B cell (primary cell): ENCODE measurements at regions not wholly inside any gene's neighbourhood (a gene's known extent, or its start where the extent isn't known, plus 50 kb on each side); places are given as distances from the start of the nearest gene placed in this dataset.

Experiments
- ATAC-seq: fragments of 200-7000 bp; cut with Tn5 transposase; one replicate; pipeline ENCODE4 v1.10.0; 2021; ENCODE audit warnings: low read depth, mild to moderate bottlenecking, moderate number of reproducible peaks, moderate library complexity
- CTCF ChIA-PET: fragments of 350-600 bp; sonication (Branson Sonifier 250); formaldehyde crosslinking; loops from one replicate; lab custom pipeline; 2021; ENCODE audit warnings: antibody characterized with exemption, inconsistent platforms; lab: Charles Lee
- POLR2A ChIA-PET: fragments of 350-600 bp; sonication (Branson Sonifier 250); formaldehyde crosslinking; loops from one replicate; lab custom pipeline; 2021; ENCODE audit warnings: antibody characterized with exemption; lab: Charles Lee
- DNase-seq: peaks from one replicate; pipeline ENCODE4 v3.0.0; 2013
- H2AFZ ChIP-seq: 2 replicates; pipeline ENCODE4 v1.6.1; 2012; ENCODE audit warnings: mild to moderate bottlenecking, low read depth, low read length; ENCODE audit not compliant: insufficient read depth, poor library complexity, severe bottlenecking
- H3K27ac ChIP-seq, 2 donors: 1 replicate in 1 of 2; 2 replicates in 1 of 2; pipeline ENCODE4 v1.5.1; 2012 to 2013; ENCODE audit warnings: low read length in 2 of 2, mild to moderate bottlenecking in 2 of 2, moderate library complexity in 1 of 2
- H3K27me3 ChIP-seq, 4 experiments: fragments of 200-600 bp in 1 of 4; sonication (generic) in 1 of 4; replicated peaks in 1 of 4; 1 replicate in 2 of 4; 2 replicates in 2 of 4; pipeline versions ENCODE4 v1.6.1 to v1.7.0; 2013 to 2016; ENCODE audit warnings: low read length in 3 of 4, mild to moderate bottlenecking in 2 of 4, mixed read lengths in 1 of 4, moderate library complexity in 1 of 4; ENCODE audit not compliant: insufficient read depth in 4 of 4, control insufficient read depth in 3 of 4; ENCODE audit errors: control extremely low read depth in 1 of 4
- H3K36me3 ChIP-seq, 2 experiments: replicated peaks in 1 of 2; 1 replicate in 1 of 2; 2 replicates in 1 of 2; pipeline versions ENCODE4 v1.6.1 to v1.7.1; 2013; ENCODE audit warnings: low read length in 1 of 2; ENCODE audit not compliant: insufficient read depth in 2 of 2, control insufficient read depth in 1 of 2; ENCODE audit errors: control extremely low read depth in 1 of 2, extremely low read depth in 1 of 2
- H3K4me1 ChIP-seq, 2 donors: fragments of 200-600 bp in 1 of 2; sonication (generic) in 1 of 2; 1 replicate in 1 of 2; 2 replicates in 1 of 2; pipeline versions ENCODE4 v1.5.1 to v1.6.1; 2013 to 2017; ENCODE audit warnings: low read length in 2 of 2; ENCODE audit not compliant: control insufficient read depth in 2 of 2, insufficient read depth in 2 of 2
- H3K4me2 ChIP-seq: replicated peaks from 2 replicates; pipeline ENCODE3; 2012; ENCODE audit warnings: mild to moderate bottlenecking, low read depth, low read length; ENCODE audit not compliant: poor library complexity, severe bottlenecking
- H3K4me3 ChIP-seq, 5 experiments: fragments of 200-600 bp in 1 of 5; sonication (generic) in 1 of 5; 1 replicate in 3 of 5; 2 replicates in 2 of 5; pipeline versions ENCODE4 v1.5.1 to v1.7.0; 2011 to 2016; ENCODE audit warnings: low read length in 4 of 5, mild to moderate bottlenecking in 4 of 5, low read depth in 2 of 5, control low read depth in 1 of 5, moderate library complexity in 1 of 5; ENCODE audit not compliant: insufficient read depth in 1 of 5; ENCODE audit errors: control extremely low read depth in 1 of 5, extremely low read depth in 1 of 5
- H3K79me2 ChIP-seq: fragments of 200-600 bp; sonication (generic); one replicate; pipeline ENCODE4 v1.6.0; 2016; ENCODE audit warnings: low read length; ENCODE audit not compliant: control insufficient read depth, insufficient read depth
- H3K9ac ChIP-seq: fragments of 200-600 bp; sonication (generic); 2 replicates; pipeline ENCODE4 v1.6.1; 2017; ENCODE audit warnings: mild to moderate bottlenecking, low read length, moderate library complexity
- H3K9me3 ChIP-seq, 3 donors: one replicate each; pipeline versions ENCODE4 v1.6.1 to v1.7.1; 2013; ENCODE audit warnings: low read length in 2 of 3; ENCODE audit not compliant: control insufficient read depth in 2 of 3, insufficient read depth in 1 of 3; ENCODE audit errors: control extremely low read depth in 1 of 3
- H4K20me1 ChIP-seq: 2 replicates; pipeline ENCODE4 v1.6.0; 2012; ENCODE audit warnings: mild to moderate bottlenecking, low read length; ENCODE audit not compliant: insufficient read depth, control insufficient read depth, poor library complexity, severe bottlenecking
- H3K27ac Mint-ChIP-seq: one replicate; pipeline ENCODE4 v1.8.0; 2021; ENCODE audit warnings: mixed read lengths
- H3K27me3 Mint-ChIP-seq: one replicate; pipeline ENCODE4 v1.8.0; 2021; ENCODE audit warnings: mixed read lengths
- H3K4me1 Mint-ChIP-seq: one replicate; pipeline ENCODE4 v1.8.0; 2021; ENCODE audit warnings: mixed read lengths
- H3K4me3 Mint-ChIP-seq: one replicate; pipeline ENCODE4 v1.8.0; 2021; ENCODE audit warnings: mixed read lengths
- H3K9me3 Mint-ChIP-seq: one replicate; pipeline ENCODE4 v1.8.0; 2022; ENCODE audit warnings: mixed read lengths; ENCODE audit not compliant: insufficient read depth
- EZH2 ChIP-seq: IDR thresholded peaks from 2 replicates; pipeline ENCODE4 v1.6.1; 2012; ENCODE audit warnings: borderline replicate concordance, low read depth, mild to moderate bottlenecking, moderate library complexity, low read length; ENCODE audit not compliant: insufficient read depth, poor library complexity, severe bottlenecking
- WGBS: methylation state at CpG from one replicate; pipeline ENCODE4 v1.1.5; 2013; ENCODE audit warnings: missing lambda C conversion rate; ENCODE audit not compliant: insufficient coverage; 5-methylcytosine and 5-hydroxymethylcytosine counted together
- intact Hi-C: fragments of 100-400 bp; cut with micrococcal nuclease; formaldehyde crosslinking; loops from one replicate; pipeline ENCODE4 v1.10.0; 2022
- TF ChIP-seq, protein P1 (sequence below): fragments of 200-600 bp; IDR thresholded peaks from one replicate; pipeline ENCODE4 v1.8.0; 2022; ENCODE audit warnings: antibody characterized with exemption, mild to moderate bottlenecking

DNA sequence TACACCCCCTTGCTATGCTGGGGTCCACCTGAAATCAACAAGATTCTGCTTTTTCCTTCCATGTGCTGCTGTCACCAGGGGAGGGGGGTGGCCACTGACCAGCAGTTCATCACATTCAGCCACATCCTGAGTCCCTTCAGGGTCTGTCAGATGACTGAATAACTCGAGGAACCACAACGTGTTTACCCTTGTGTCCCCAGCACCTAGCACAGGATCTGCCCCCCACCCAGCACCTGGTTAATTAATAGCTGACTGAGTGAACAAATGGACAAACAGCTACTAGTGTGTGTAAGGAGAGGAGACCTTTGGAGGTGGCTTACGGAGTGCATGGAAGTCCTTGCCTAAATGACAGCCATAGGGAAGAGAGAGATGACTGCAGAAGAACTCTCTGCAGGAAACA, 119.5 kb upstream of the NCAM1 start:
- WGBS, result 90% methylated on average over 1 of the region's 3 CpGs
- no peak for TF ChIP-seq EZH2
- TF ChIP-seq, protein P1, sequence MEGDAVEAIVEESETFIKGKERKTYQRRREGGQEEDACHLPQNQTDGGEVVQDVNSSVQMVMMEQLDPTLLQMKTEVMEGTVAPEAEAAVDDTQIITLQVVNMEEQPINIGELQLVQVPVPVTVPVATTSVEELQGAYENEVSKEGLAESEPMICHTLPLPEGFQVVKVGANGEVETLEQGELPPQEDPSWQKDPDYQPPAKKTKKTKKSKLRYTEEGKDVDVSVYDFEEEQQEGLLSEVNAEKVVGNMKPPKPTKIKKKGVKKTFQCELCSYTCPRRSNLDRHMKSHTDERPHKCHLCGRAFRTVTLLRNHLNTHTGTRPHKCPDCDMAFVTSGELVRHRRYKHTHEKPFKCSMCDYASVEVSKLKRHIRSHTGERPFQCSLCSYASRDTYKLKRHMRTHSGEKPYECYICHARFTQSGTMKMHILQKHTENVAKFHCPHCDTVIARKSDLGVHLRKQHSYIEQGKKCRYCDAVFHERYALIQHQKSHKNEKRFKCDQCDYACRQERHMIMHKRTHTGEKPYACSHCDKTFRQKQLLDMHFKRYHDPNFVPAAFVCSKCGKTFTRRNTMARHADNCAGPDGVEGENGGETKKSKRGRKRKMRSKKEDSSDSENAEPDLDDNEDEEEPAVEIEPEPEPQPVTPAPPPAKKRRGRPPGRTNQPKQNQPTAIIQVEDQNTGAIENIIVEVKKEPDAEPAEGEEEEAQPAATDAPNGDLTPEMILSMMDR, result no peak
- no peaks in the 10 kb centered on the region for H3K4me1 ChIP-seq
- no peaks in the 10 kb centered on the region for H3K9me3 Mint-ChIP-seq
- H3K36me3 ChIP-seq, result no peaks in the 10 kb centered on the region
- H3K9me3 ChIP-seq, result no peaks in the 10 kb centered on the region
- H3K79me2 ChIP-seq, result no peaks in the 10 kb centered on the region
- no peak for DNase-seq
- H3K4me3 ChIP-seq, result no peak overlapping the region
- no peaks in the 10 kb centered on the region for H3K27me3 Mint-ChIP-seq
- no peaks in the 10 kb centered on the region for H3K27me3 ChIP-seq
- no peak overlapping the region for H3K27ac Mint-ChIP-seq
- H3K4me1 Mint-ChIP-seq, result no peaks in the 10 kb centered on the region
- no peak overlapping the region for H3K27ac ChIP-seq
- POLR2A ChIA-PET, result no interaction called here
- intact Hi-C loops, result no loop called here
- H3K4me3 Mint-ChIP-seq, result no peak overlapping the region
- CTCF ChIA-PET, result no interaction called here
- H3K9ac ChIP-seq, result no peak overlapping the region
- no peak overlapping the region for H3K4me2 ChIP-seq
- no peak for ATAC-seq
- H2AFZ ChIP-seq, result no peak overlapping the region
- H4K20me1 ChIP-seq, result no peaks in the 10 kb centered on the region

DNA sequence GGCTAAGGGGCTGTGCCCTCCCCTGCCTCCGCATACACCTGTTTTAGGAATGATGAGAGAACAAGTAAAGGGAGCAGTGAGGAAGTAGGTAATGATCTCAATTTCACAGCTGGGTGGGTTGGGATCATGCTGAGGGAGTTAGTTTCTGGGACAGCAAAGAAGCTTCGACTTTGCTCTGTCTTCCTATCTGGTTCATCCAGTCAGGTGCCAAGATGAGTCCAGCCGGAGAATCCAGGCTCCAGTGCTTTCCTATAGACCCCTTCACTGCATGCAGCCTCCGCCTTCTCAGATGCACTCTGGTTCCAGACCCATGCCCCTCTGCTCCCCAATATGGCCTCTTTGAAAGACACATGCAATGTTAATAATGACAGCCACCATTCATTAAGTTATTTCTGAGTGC, 119.1 kb upstream of the NCAM1 start:
- Histone ChIP-seq H3K4me3 (no peak overlapping the region), H3K9me3 (no peaks in the 10 kb centered on the region), H3K27ac (no peak overlapping the region), H3K36me3 (no peaks in the 10 kb centered on the region), H3K27me3 (no peaks in the 10 kb centered on the region), H3K9ac (no peak overlapping the region), H3K4me2 (no peak overlapping the region), H2AFZ (no peak overlapping the region), H3K4me1 (no peaks in the 10 kb centered on the region), H3K79me2 (no peaks in the 10 kb centered on the region), H4K20me1 (no peaks in the 10 kb centered on the region)
- ChIA-PET CTCF (no interaction called here), POLR2A (no interaction called here)
- 88% methylated on average over 4 of the region's 4 CpGs for WGBS
- no peaks in the 10 kb centered on the region for H3K4me1 Mint-ChIP-seq
- no peak overlapping the region for H3K27ac Mint-ChIP-seq
- intact Hi-C loops, result no loop called here
- H3K9me3 Mint-ChIP-seq, result no peaks in the 10 kb centered on the region
- DNase-seq (no peak), ATAC-seq (no peak)
- H3K27me3 Mint-ChIP-seq, result no peaks in the 10 kb centered on the region
- TF ChIP-seq, protein P1, result no peak
- TF ChIP-seq EZH2, result no peak
- H3K4me3 Mint-ChIP-seq, result no peak overlapping the region
